NCI-H1092 treated with DMSO at 0.1 percent for 48 hours (cell line): ENCODE measurements at regions not wholly inside any gene's neighbourhood (a gene's known extent, or its start where the extent isn't known, plus 50 kb on each side); places are given as distances from the start of the nearest gene placed in this dataset.

ENCODE experiments used
- DNase-seq: peaks from one replicate; lab custom pipeline; 2025; lab: John Stamatoyannopoulos, UW

DNA sequence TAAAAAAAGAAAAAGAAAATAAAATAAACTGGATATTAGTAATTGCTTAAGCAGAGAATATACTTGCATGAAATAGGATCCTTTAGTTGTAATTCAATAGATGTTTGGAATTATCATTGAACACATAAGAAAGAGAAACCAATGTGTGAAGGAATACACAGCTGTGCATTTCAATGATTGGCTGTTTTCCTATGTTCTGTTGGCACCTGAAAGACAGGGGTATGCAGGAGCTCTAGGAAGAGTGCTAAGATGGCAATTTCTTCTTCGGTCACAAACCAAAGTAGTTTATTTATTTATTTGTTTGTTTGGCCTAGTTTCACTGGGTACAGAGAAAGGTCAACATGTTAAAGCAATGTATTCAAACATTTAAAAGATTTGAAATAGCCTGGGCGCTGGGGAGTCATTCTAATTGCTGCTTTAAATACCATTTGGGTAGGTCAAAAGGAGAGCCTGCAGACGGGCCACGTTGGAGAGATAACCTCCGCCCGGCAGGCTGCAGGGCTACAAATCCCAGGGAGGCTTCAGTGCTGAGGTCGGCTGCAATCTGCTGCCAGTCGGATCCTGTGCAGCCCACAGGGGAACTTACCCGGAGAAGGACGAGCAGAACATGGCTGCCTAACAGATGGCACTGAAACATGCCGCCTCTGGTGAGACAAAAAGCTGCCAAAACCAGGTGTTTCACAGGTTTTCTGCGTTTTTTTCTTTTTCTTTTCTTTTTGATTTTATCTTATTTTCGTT lies 154.2 kb upstream of the TYRP1 start:
- no peak for DNase-seq

DNA sequence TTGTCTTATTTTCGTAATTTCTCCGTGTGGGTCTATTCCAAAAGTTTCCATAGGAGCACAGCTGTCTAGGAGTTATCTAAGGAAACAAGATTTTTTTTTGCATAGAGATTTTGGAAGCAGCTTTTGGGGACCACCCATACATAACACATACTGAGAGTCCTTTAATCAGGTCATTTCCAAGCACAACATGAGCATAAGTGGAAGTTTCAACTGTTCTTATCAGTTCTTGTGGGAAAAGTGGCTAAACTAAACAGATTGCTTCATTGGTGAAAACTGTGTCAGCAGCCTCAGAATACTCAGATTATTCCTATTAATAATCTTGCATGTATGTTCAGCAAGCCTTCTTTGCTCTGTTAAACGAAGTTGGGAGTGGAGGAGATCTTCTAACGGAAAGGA lies 153.6 kb upstream of the TYRP1 start:
- DNase-seq = no peak

DNA sequence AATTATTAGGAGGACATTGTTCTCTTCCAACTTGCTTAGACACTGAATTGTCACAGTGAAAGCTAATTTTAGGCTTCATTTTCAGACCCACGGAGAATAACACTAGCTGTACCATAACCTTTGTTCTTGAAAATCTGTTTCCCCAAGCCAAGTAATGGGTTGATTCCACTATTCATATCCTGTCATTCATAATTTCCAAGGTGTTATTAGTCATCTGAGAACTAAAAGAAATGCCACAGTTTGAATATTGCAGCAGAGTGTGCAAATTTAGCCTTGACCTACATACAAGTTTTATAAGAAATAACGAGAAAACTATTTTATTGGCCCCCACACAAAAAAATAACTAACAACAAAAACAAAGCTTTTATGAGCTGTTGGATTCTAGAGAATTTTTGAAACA lies 148.5 kb upstream of the TYRP1 start:
- DNase-seq = no peak

DNA sequence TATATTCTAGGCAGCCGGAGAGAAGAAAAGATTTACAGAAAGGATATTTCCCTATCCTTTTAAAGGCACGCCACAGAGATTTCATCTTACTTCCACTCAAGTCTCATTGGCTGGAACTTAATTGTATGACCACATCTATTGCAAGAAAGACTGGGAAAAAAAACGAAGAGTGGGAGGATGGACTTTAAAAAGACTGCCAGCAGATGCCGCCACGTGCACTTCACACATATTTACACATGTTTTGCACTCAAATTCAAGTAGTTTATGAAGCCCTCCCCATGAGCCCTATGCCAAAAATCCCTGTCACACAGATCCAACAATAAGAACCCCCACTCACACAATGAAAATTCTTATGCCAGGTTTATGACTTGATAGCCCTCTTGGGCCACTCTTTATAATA lies 138.5 kb upstream of the TYRP1 start:
- DNase-seq = no peak

- DNase-seq = no peak
Observed at GRCh38 chr9:12566404-12567090, 126.6 kb upstream of the TYRP1 start.

- DNase-seq = no peak
Observed at GRCh38 chr9:12584656-12585522, 108.3 kb upstream of the TYRP1 start.

- DNase-seq = no peak
Observed at GRCh38 chr9:12595400-12595799, 97.8 kb upstream of the TYRP1 start.

- DNase-seq = no peak
Observed at GRCh38 chr9:12604164-12604821, 88.9 kb upstream of the TYRP1 start.

- no peak for DNase-seq
Observed at GRCh38 chr9:12612211-12612770, 80.9 kb upstream of the TYRP1 start.

DNA sequence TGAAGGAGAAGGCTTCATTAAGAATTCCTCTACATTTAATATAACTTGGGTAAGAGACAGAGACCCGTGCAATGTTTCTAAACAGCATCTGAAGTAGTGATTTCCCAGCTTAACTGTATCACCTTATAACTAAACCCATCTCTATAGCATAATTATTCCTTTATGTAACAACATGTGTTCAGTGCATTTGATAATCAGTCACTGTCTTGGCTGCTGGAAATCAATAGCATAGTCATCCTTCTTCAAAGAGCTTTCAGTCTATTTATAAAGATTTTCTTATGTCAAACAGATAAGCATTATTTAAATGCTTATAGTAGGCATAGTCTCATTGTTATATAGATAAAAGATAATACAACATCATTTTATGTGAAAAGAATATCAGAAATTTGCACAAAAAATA lies 80.1 kb upstream of the TYRP1 start:
- no peak for DNase-seq

- DNase-seq = no peak
Observed at GRCh38 chr9:12614488-12614887, 78.7 kb upstream of the TYRP1 start.

GRCh38 chr9:12618956-12619355 lies 74.2 kb upstream of the TYRP1 start:
- DNase-seq = no peak

DNA sequence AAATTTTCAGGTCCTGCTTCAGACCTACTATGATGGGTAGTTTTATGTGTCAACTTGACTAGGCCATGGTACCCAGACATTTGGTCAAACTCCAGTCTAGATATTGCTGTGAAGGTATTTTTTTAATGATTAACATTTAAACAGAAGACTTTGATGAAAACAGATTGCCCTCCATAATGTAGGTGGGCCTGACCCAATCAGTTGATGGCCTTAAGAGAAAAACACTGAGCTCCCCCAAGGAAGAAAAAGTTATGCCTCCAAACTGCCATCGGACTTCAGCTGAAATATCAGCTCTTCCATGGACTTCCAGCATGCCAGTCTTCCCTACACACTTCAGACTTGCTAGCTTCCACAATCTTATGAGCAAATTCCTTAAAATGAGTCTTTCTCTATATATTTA lies 67.3 kb upstream of the TYRP1 start:
- no peak for DNase-seq

- no peak for DNase-seq
Observed at GRCh38 chr9:12627096-12627495, 66.1 kb upstream of the TYRP1 start.

DNA sequence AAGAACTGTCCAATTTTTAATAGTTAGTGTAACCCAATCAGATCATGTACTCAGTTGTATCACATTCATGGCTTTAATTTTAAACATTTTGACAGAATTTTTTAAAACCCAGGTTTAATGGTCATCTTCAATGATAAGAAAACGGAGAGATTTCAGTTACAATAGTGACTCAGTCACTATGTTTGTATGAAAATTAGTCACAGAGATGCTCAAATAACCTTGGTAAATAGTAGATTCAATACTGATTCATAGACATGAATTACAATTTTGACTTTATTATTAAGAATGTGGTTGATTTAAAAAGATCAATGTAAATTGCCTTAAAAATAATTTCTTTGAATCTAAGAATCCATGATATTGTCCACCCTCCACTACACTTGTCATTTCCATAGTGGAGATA lies 64.6 kb upstream of the TYRP1 start:
- DNase-seq = no peak

- no peak for DNase-seq
Observed at GRCh38 chr9:12629067-12629466, 64.1 kb upstream of the TYRP1 start.

GRCh38 chr9:12631866-12632265 lies 61.3 kb upstream of the TYRP1 start:
- no peak for DNase-seq

- no peak for DNase-seq
Observed at GRCh38 chr9:12633016-12633765, 60.0 kb upstream of the TYRP1 start.

GRCh38 chr9:12640016-12640587 lies 53.1 kb upstream of the TYRP1 start:
- DNase-seq = peak; percentile 84

DNA sequence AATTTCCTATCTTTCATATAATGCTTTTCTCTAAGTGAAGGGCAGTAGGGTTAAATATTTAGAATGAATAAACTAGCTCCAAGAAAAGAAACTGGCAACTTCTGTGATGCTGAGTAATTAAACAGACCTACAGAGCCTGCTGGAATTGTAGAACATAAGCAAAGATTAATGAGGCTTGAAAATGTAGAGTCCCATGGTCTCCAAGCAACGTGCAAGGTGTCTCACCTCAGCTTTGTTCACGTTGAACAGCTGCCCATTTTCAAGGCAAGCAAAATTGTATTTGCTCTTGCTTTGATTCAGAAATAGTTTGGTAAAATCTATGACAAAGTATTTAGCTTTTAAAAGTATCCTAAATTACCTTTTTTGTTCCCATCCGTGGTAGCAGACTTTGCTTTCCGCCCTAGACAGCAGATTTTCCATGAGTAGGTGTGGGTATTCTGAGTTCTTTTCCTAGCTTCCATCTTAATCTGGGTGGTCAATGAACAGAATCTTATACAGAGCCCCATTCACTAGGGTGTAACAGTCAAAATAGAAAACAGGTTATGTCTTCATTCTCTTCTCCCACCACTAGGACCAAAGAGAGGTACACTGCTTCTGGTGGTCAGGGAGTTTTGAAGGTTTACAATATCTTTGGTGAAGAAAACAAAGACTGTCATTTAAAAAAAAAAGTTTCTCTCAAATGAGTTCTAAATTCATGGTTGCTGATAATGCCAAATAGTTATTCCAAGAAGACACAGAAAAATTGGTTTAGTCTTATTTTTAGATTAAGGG lies 52.1 kb upstream of the TYRP1 start:
- DNase-seq = peak; percentile 71
